Stimulated activated CD8-positive, alpha-beta memory T cell treated with anti-CD3 and anti-CD28 coated beads, Interleukin-2, amount 100 ng/mL, for 48 hours (primary cell): ENCODE measurements at regions not wholly inside any gene's neighbourhood (a gene's known extent, or its start where the extent isn't known, plus 50 kb on each side); places are given as distances from the start of the nearest gene placed in this dataset.
A peak's percentile ranks its signal among the peaks of the same experiment; 100 is the strongest.
"Not testable (repeated sequence)": the region's sequence is repeated elsewhere in the genome, so short reads cannot be mapped to it uniquely, and the experiment has no call there.

Experiments used
- DNase-seq, 2 donors: peaks; one replicate each; pipeline ENCODE4 v3.0.0-alpha.2; 2020; ENCODE audit warnings: low read depth in 2 of 2

GRCh38 chr22:22296047-22296446 is 51.5 kb downstream of the VPREB1 start:
- not testable (repeated sequence) for DNase-seq

GRCh38 chr22:22297159-22297793 is 52.7 kb downstream of the VPREB1 start:
- DNase-seq = peak in 1 of 2 donors; percentile 7

- peak; percentile 53 to 58 for DNase-seq
Observed at GRCh38 chr22:22297794-22298653, 53.4 kb downstream of the VPREB1 start.

- DNase-seq = not testable (repeated sequence)
Observed at GRCh38 chr22:22298654-22299009, 54.0 kb downstream of the VPREB1 start.

- not testable (repeated sequence) for DNase-seq
Observed at GRCh38 chr22:22300511-22300910, 55.9 kb downstream of the VPREB1 start.

- not testable (repeated sequence) for DNase-seq
Observed at GRCh38 chr22:22300946-22301345, 56.4 kb downstream of the VPREB1 start.

- no peak for DNase-seq
Observed at GRCh38 chr22:22316589-22316988, 72.0 kb downstream of the VPREB1 start.

GRCh38 chr22:22318723-22319465 is 74.3 kb downstream of the VPREB1 start:
- DNase-seq = no peak

- DNase-seq = peak; percentile 51 to 55
Observed at GRCh38 chr22:22321743-22322611, 77.4 kb downstream of the VPREB1 start.

GRCh38 chr22:22322792-22323191 is 78.2 kb downstream of the VPREB1 start:
- no peak for DNase-seq

- DNase-seq = no peak
Observed at GRCh38 chr22:22327723-22328122, 83.1 kb downstream of the VPREB1 start.

GRCh38 chr22:22329792-22330191 is 85.2 kb downstream of the VPREB1 start:
- no peak for DNase-seq

- not testable (repeated sequence) for DNase-seq
Observed at GRCh38 chr22:22335640-22336039, 91.1 kb downstream of the VPREB1 start.

- DNase-seq = not testable (repeated sequence)
Observed at GRCh38 chr22:22336333-22336732, 91.7 kb downstream of the VPREB1 start.

GRCh38 chr22:22338778-22339177 is 94.2 kb downstream of the VPREB1 start:
- DNase-seq = not testable (repeated sequence)

- DNase-seq = no peak
Observed at GRCh38 chr22:22341736-22342135, 97.2 kb downstream of the VPREB1 start.

GRCh38 chr22:22342697-22343580 is 98.4 kb downstream of the VPREB1 start:
- DNase-seq = peak; percentile 43 to 64

- no peak for DNase-seq
Observed at GRCh38 chr22:22343581-22344296, 99.2 kb downstream of the VPREB1 start.

GRCh38 chr22:22344430-22344829 is 99.8 kb downstream of the VPREB1 start:
- no peak for DNase-seq

GRCh38 chr22:22345781-22346180 is 101.2 kb downstream of the VPREB1 start:
- DNase-seq = no peak
